ENCODE measurements at regions not wholly inside any gene's neighbourhood (a gene's known extent, or its start where the extent isn't known, plus 50 kb on each side); places are given as distances from the start of the nearest gene placed in this dataset.

- DNase-seq = no peak
- no peak overlapping the region for H3K4me3 ChIP-seq (ENCODE audit: low read depth, low read length)
- H3K36me3 ChIP-seq = no peaks in the 10 kb centered on the region
- no peak for TF ChIP-seq CTCF (IDR thresholded peaks at IDR 0.05; ENCODE audit: low read depth, low read length)
- H3K27ac ChIP-seq = no peak overlapping the region
- H3K9me3 ChIP-seq (ENCODE audit: severe bottlenecking) = no peaks in the 10 kb centered on the region
- H3K27me3 ChIP-seq (ENCODE audit: insufficient read depth, low read depth, severe bottlenecking) = no peaks in the 10 kb centered on the region
Observed at GRCh38 chr7:25949736-25950487, 202.1 kb upstream of the NFE2L3 start.

GRCh38 chr7:25950488-25951413 is 201.2 kb upstream of the NFE2L3 start:
- peak overlapping the region; percentile 61 for H3K4me3 ChIP-seq (ENCODE audit: low read depth, low read length)
- no peaks in the 10 kb centered on the region for H3K27me3 ChIP-seq (ENCODE audit: insufficient read depth, low read depth, severe bottlenecking)
- TF ChIP-seq CTCF (IDR thresholded peaks at IDR 0.05; ENCODE audit: low read depth, low read length) = no peak
- no peaks in the 10 kb centered on the region for H3K9me3 ChIP-seq (ENCODE audit: severe bottlenecking)
- peak; percentile 96 for DNase-seq
- peak overlapping the region; percentile 66 for H3K27ac ChIP-seq
- no peaks in the 10 kb centered on the region for H3K36me3 ChIP-seq

- TF ChIP-seq CTCF (IDR thresholded peaks at IDR 0.05; ENCODE audit: low read depth, low read length) = no peak
- Histone ChIP-seq H3K9me3 (ENCODE audit: severe bottlenecking) (no peaks in the 10 kb centered on the region), H3K27ac (peak overlapping the region; percentile 82), H3K36me3 (no peaks in the 10 kb centered on the region), H3K27me3 (ENCODE audit: insufficient read depth, low read depth, severe bottlenecking) (no peaks in the 10 kb centered on the region), H3K4me3 (ENCODE audit: low read depth, low read length) (peak overlapping the region; percentile 89)
- no peak for DNase-seq
Observed at GRCh38 chr7:25951414-25952260, 200.4 kb upstream of the NFE2L3 start.

GRCh38 chr7:25952261-25953057 is 199.5 kb upstream of the NFE2L3 start:
- Histone ChIP-seq H3K4me3 (ENCODE audit: low read depth, low read length) (peak overlapping the region; percentile 89), H3K9me3 (ENCODE audit: severe bottlenecking) (no peaks in the 10 kb centered on the region), H3K27ac (peak overlapping the region; percentile 67), H3K36me3 (no peaks in the 10 kb centered on the region), H3K27me3 (ENCODE audit: insufficient read depth, low read depth, severe bottlenecking) (no peaks in the 10 kb centered on the region)
- DNase-seq = peak; percentile 69
- no peak for TF ChIP-seq CTCF (IDR thresholded peaks at IDR 0.05; ENCODE audit: low read depth, low read length)

GRCh38 chr7:25953859-25954258 is 198.1 kb upstream of the NFE2L3 start:
- Histone ChIP-seq H3K27ac (no peak overlapping the region), H3K27me3 (ENCODE audit: insufficient read depth, low read depth, severe bottlenecking) (no peaks in the 10 kb centered on the region), H3K36me3 (no peaks in the 10 kb centered on the region), H3K4me3 (ENCODE audit: low read depth, low read length) (no peak overlapping the region), H3K9me3 (ENCODE audit: severe bottlenecking) (no peaks in the 10 kb centered on the region)
- TF ChIP-seq CTCF (IDR thresholded peaks at IDR 0.05; ENCODE audit: low read depth, low read length) = no peak
- DNase-seq = no peak

Data from WERI-Rb-1 (cell line).